Nephron progenitor cell (in vitro differentiated cells): ENCODE measurements at regions not wholly inside any gene's neighbourhood (a gene's known extent, or its start where the extent isn't known, plus 50 kb on each side); places are given as distances from the start of the nearest gene placed in this dataset.

Source experiments
- DNase-seq: peaks from one replicate; pipeline ENCODE4 v3.0.0; 2021
- H3K27ac Mint-ChIP-seq: 2 replicates; pipeline ENCODE4 v1.8.0; 2021; ENCODE audit warnings: mild to moderate bottlenecking, moderate library complexity, mixed read lengths
- H3K27me3 Mint-ChIP-seq: 2 replicates; pipeline ENCODE4 v1.8.0; 2021; ENCODE audit warnings: mild to moderate bottlenecking, low read depth, mixed read lengths; ENCODE audit not compliant: poor library complexity
- H3K36me3 Mint-ChIP-seq: 2 replicates; pipeline ENCODE4 v1.8.0; 2021; ENCODE audit warnings: low read depth, mixed read lengths
- H3K4me1 Mint-ChIP-seq: 2 replicates; pipeline ENCODE4 v1.8.0; 2021; ENCODE audit warnings: mixed read lengths
- H3K4me3 Mint-ChIP-seq: 2 replicates; pipeline ENCODE4 v1.8.0; 2021; ENCODE audit warnings: mild to moderate bottlenecking, moderate library complexity, mixed read lengths
- H3K9me3 Mint-ChIP-seq: 2 replicates; pipeline ENCODE4 v1.8.0; 2021; ENCODE audit warnings: mild to moderate bottlenecking, moderate library complexity, mixed read lengths
- TF ChIP-seq, protein P1 (sequence below): fragments of 200-600 bp; sonication (generic); IDR thresholded peaks from 2 replicates; pipeline ENCODE4 v1.5.0; 2021; ENCODE audit warnings: antibody characterized with exemption

DNA sequence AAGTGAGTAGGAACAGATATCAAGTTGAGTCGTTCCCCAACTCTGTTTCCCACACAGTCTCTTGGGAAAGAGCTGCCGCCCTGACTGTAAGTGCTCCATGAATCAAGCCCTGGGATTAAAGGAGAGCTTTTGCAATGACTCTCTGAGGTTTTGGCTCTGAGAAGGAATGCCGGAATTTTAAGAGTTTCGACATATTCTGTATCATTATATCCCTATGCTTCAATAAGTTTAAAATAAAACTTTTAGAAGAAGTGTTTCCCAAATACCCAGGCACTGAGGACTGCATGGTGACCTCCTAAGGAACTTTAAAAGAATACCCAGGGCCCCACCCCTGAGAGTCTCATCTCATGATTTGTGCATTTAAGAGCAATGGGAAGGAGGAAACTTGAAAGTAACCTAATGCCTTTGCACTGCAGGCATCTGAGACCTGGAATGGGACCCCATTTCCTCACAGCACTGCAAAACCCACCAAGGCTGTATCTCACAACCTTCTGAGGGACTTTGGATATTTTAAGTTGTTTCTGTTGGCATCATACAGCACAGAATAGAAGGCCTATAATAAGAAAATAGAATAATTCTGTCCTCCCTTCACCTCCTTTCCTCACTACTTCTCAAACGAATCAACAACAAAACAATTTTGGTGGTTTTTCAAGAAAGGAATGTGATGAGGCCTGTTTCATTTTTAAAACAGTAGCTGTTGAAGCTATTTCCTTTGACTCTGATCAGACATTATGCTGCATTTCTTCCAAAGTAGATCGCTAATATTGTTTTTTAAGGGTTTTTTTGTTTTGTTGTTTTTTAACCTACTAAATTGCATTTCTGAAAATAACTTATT, 121.2 kb downstream of the GASK1B start:
- Mint-ChIP-seq H3K36me3 (no peaks in the 10 kb centered on the region), H3K27ac (peak overlapping the region; percentile 83), H3K4me1 (peaks cover 15% of the 10 kb centered on the region), H3K9me3 (peaks cover 8% of the 10 kb centered on the region), H3K27me3 (no peaks in the 10 kb centered on the region), H3K4me3 (no peak overlapping the region)
- no peak for DNase-seq
- TF ChIP-seq, protein P1, sequence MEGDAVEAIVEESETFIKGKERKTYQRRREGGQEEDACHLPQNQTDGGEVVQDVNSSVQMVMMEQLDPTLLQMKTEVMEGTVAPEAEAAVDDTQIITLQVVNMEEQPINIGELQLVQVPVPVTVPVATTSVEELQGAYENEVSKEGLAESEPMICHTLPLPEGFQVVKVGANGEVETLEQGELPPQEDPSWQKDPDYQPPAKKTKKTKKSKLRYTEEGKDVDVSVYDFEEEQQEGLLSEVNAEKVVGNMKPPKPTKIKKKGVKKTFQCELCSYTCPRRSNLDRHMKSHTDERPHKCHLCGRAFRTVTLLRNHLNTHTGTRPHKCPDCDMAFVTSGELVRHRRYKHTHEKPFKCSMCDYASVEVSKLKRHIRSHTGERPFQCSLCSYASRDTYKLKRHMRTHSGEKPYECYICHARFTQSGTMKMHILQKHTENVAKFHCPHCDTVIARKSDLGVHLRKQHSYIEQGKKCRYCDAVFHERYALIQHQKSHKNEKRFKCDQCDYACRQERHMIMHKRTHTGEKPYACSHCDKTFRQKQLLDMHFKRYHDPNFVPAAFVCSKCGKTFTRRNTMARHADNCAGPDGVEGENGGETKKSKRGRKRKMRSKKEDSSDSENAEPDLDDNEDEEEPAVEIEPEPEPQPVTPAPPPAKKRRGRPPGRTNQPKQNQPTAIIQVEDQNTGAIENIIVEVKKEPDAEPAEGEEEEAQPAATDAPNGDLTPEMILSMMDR, result no peak

DNA sequence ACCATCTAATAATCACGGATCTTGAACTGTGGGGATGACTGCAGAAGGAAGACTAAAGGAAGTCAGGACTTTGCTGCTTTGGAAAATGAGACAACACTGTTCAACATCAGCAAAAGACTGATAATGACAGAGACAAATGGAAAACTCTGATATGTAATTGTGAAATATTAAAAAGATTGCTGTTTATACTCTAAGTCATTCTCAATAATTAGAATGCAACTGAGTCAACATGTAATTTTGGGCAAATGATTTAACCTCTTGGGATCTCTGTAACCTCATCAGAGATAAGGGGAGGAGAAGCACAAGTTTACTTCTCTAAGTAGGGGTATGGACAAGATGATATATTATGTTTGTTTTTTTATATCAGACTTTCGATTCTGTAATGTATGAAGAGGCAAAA, 121.9 kb downstream of the GASK1B start:
- peaks cover 8% of the 10 kb centered on the region for H3K9me3 Mint-ChIP-seq
- H3K27me3 Mint-ChIP-seq, result no peaks in the 10 kb centered on the region
- no peak for DNase-seq
- H3K4me3 Mint-ChIP-seq, result no peak overlapping the region
- H3K36me3 Mint-ChIP-seq, result no peaks in the 10 kb centered on the region
- H3K27ac Mint-ChIP-seq, result peak overlapping the region; percentile 83
- TF ChIP-seq, protein P1, result no peak
- peaks cover 13% of the 10 kb centered on the region for H3K4me1 Mint-ChIP-seq

DNA sequence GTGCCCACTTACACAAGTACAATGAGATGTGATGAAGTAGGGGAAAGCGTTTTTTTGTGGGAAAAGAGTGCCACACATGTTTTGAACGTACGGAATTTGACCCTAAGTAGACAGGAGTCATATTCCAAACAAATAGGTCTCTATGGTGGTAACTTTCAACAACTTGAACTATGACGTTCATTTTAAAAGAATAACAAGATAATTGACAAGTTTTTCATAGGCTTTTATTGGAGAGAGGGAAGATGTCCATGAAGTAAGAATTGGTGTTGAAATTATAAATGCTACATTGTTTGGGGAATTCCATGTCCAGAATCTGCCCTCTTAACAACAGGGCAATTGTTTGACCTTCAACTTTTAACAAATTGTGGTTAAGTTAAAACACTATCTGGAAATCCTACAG, 126.5 kb downstream of the GASK1B start:
- no peak overlapping the region for H3K27ac Mint-ChIP-seq
- no peak for DNase-seq
- H3K4me3 Mint-ChIP-seq, result no peak overlapping the region
- TF ChIP-seq, protein P1, result no peak
- H3K9me3 Mint-ChIP-seq, result peaks cover 11% of the 10 kb centered on the region
- peaks cover 6% of the 10 kb centered on the region for H3K4me1 Mint-ChIP-seq
- H3K27me3 Mint-ChIP-seq, result no peaks in the 10 kb centered on the region
- H3K36me3 Mint-ChIP-seq, result no peaks in the 10 kb centered on the region

DNA sequence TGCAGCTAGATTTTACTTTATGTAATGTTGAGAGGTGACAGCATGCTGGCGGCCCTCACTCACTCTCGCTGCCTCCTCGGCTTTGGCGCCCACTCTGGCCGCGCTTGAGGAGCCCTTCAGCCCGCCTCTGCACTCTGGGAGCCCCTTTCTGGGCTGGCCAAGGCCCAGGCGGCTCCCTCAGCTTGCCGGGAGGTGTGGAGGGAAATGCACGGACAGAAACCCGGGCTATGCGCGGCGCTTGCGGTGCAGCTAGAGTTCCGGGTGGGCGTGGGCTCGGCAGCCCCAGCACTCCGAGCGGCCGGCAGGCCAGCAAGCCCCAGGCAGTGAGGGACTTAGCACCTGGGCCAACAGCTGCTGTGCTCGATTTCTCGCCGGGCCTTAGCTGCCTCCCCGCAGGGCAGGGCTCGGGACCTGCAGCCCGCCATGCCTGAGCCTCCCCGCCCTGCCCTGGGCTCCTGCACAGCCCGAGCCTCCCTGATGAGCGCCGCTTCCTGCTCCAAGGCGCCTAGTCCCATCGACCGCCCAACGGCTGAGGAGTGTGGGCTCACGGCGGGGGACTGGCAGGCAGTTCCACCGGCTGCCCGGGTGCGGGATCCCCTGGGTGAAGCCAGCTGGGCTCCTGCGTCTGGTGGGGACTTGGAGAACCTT, 128.7 kb downstream of the GASK1B start:
- peaks cover 6% of the 10 kb centered on the region for H3K36me3 Mint-ChIP-seq
- TF ChIP-seq, protein P1, result no peak
- H3K9me3 Mint-ChIP-seq, result peaks cover 30% of the 10 kb centered on the region
- H3K27ac Mint-ChIP-seq, result no peak overlapping the region
- DNase-seq, result no peak
- H3K4me3 Mint-ChIP-seq, result no peak overlapping the region
- H3K27me3 Mint-ChIP-seq, result no peaks in the 10 kb centered on the region
- H3K4me1 Mint-ChIP-seq, result no peaks in the 10 kb centered on the region

DNA sequence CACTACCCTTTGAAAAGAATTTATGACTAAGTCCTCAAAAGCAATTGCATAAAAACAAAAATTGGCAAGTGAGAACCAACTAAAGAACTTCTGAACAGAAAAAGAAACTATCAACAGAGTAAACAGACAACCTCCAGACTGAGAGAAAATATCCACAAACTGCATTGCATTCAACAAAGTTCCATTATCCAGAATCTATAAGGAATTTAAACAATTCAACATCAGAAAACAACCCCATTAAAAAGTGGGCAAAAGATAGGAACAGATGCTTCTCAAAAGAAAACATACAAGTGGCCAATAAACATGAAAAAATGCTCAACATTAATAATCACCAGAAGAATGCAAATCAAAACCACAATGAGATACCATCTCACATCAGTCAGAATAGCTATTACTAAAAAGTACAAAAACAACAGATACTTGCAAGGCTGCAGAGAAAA, 130.2 kb downstream of the GASK1B start:
- H3K27me3 Mint-ChIP-seq, result no peaks in the 10 kb centered on the region
- no peak overlapping the region for H3K4me3 Mint-ChIP-seq
- H3K4me1 Mint-ChIP-seq, result no peaks in the 10 kb centered on the region
- H3K27ac Mint-ChIP-seq, result no peak overlapping the region
- no peak for DNase-seq
- peaks cover 6% of the 10 kb centered on the region for H3K36me3 Mint-ChIP-seq
- H3K9me3 Mint-ChIP-seq, result peaks cover 39% of the 10 kb centered on the region
- TF ChIP-seq, protein P1, result no peak
